ENCODE measurements at regions not wholly inside any gene's neighbourhood (a gene's known extent, or its start where the extent isn't known, plus 50 kb on each side); places are given as distances from the start of the nearest gene placed in this dataset.

- intact Hi-C loops (cut with DNase I): no loop called here
- DNase-seq: no peak
- Histone ChIP-seq H3K27ac (no peak overlapping the region), H3K4me1 (no peaks in the 10 kb centered on the region), H3K9ac (ENCODE audit: low read depth in 2 of 2, low read length in 2 of 2) (no peak overlapping the region), H3K36me3 (no peaks in the 10 kb centered on the region), H3K4me3 (no peak overlapping the region), H3K27me3 (no peaks in the 10 kb centered on the region), H3K9me3 (no peaks in the 10 kb centered on the region)
- TF ChIP-seq CTCF (IDR thresholded peaks at IDR 0.05): no peak
These were observed 67.3 kb upstream of the ADRB2 start for GRCh38 chr5:148759101-148759500.

GRCh38 chr5:148760945-148761638 lies 65.3 kb upstream of the ADRB2 start:
- no peak for DNase-seq
- intact Hi-C loops (cut with DNase I): no loop called here
- no peak for TF ChIP-seq CTCF (IDR thresholded peaks at IDR 0.05)
- no peaks in the 10 kb centered on the region for H3K9me3 ChIP-seq
- no peaks in the 10 kb centered on the region for H3K4me1 ChIP-seq
- no peak overlapping the region for H3K27ac ChIP-seq
- no peak overlapping the region for H3K4me3 ChIP-seq
- H3K36me3 ChIP-seq: no peaks in the 10 kb centered on the region
- no peak overlapping the region for H3K9ac ChIP-seq (ENCODE audit: low read depth in 2 of 2, low read length in 2 of 2)
- no peaks in the 10 kb centered on the region for H3K27me3 ChIP-seq

GRCh38 chr5:148763996-148764395 lies 62.4 kb upstream of the ADRB2 start:
- no peaks in the 10 kb centered on the region for H3K27me3 ChIP-seq
- H3K9ac ChIP-seq (ENCODE audit: low read depth in 2 of 2, low read length in 2 of 2): no peak overlapping the region
- H3K4me1 ChIP-seq: no peaks in the 10 kb centered on the region
- H3K9me3 ChIP-seq: no peaks in the 10 kb centered on the region
- intact Hi-C loops (cut with DNase I): no loop called here
- H3K36me3 ChIP-seq: no peaks in the 10 kb centered on the region
- DNase-seq: no peak
- H3K27ac ChIP-seq: no peak overlapping the region
- no peak overlapping the region for H3K4me3 ChIP-seq
- no peak for TF ChIP-seq CTCF (IDR thresholded peaks at IDR 0.05)

GRCh38 chr5:148765061-148765460 lies 61.4 kb upstream of the ADRB2 start:
- no peak for DNase-seq

GRCh38 chr5:148768806-148769415 lies 57.5 kb upstream of the ADRB2 start:
- Histone ChIP-seq H3K4me3 (no peak overlapping the region), H3K36me3 (no peaks in the 10 kb centered on the region), H3K9me3 (no peaks in the 10 kb centered on the region), H3K27ac (no peak overlapping the region), H3K4me1 (no peaks in the 10 kb centered on the region), H3K27me3 (no peaks in the 10 kb centered on the region), H3K9ac (ENCODE audit: low read depth in 2 of 2, low read length in 2 of 2) (no peak overlapping the region)
- TF ChIP-seq CTCF (IDR thresholded peaks at IDR 0.05): no peak
- intact Hi-C loops (cut with DNase I): no loop called here
- DNase-seq: no peak

More at GRCh38 chr5:148765061-148765460, 61.4 kb upstream of the ADRB2 start:
- Histone ChIP-seq H3K27ac (no peak overlapping the region), H3K27me3 (no peaks in the 10 kb centered on the region), H3K4me1 (no peaks in the 10 kb centered on the region), H3K4me3 (no peak overlapping the region), H3K9me3 (no peaks in the 10 kb centered on the region), H3K9ac (ENCODE audit: low read depth in 2 of 2, low read length in 2 of 2) (no peak overlapping the region), H3K36me3 (no peaks in the 10 kb centered on the region)
- intact Hi-C loops (cut with DNase I): no loop called here
- no peak for TF ChIP-seq CTCF (IDR thresholded peaks at IDR 0.05)

Measured in colonic mucosa (tissue), 4 donors.